Parathyroid adenoma (tissue), 2 donors: ENCODE measurements at regions not wholly inside any gene's neighbourhood (a gene's known extent, or its start where the extent isn't known, plus 50 kb on each side); places are given as distances from the start of the nearest gene placed in this dataset.

Source experiments
- H2AFZ ChIP-seq: fragments of 300-600 bp; sonication (generic); one replicate; pipeline ENCODE4 v1.7.0; 2017; ENCODE audit warnings: antibody characterized with exemption, mild to moderate bottlenecking
- H3K27ac ChIP-seq: fragments of 300-600 bp; sonication (generic); one replicate; pipeline ENCODE4 v1.7.0; 2017
- H3K27me3 ChIP-seq: fragments of 300-600 bp; sonication (generic); one replicate; pipeline ENCODE4 v1.7.0; 2017; ENCODE audit warnings: low read length; ENCODE audit not compliant: control insufficient read depth, insufficient read depth
- H3K36me3 ChIP-seq: fragments of 300-600 bp; sonication (generic); one replicate; pipeline ENCODE4 v1.7.0; 2017; ENCODE audit warnings: low read length; ENCODE audit not compliant: control insufficient read depth, insufficient read depth
- H3K4me1 ChIP-seq: fragments of 300-600 bp; sonication (generic); one replicate; pipeline ENCODE4 v1.7.0; 2017; ENCODE audit warnings: control low read depth
- H3K4me2 ChIP-seq: fragments of 300-600 bp; sonication (generic); one replicate; pipeline ENCODE4 v1.7.0; 2017; ENCODE audit warnings: low read length
- H3K4me3 ChIP-seq: fragments of 300-600 bp; sonication (generic); one replicate; pipeline ENCODE4 v1.7.0; 2017; ENCODE audit warnings: low read depth, low read length
- H3K79me2 ChIP-seq: fragments of 300-600 bp; sonication (generic); one replicate; pipeline ENCODE4 v1.7.0; 2017; ENCODE audit warnings: control low read depth
- H3K9ac ChIP-seq: fragments of 300-600 bp; sonication (generic); one replicate; pipeline ENCODE4 v1.7.0; 2017; ENCODE audit warnings: mild to moderate bottlenecking
- H3K9me3 ChIP-seq: fragments of 300-600 bp; sonication (generic); one replicate; pipeline ENCODE4 v1.7.0; 2017; ENCODE audit warnings: low read length; ENCODE audit not compliant: control insufficient read depth
- CTCF ChIP-seq: fragments of 300-600 bp; sonication (generic); IDR thresholded peaks from one replicate; pipeline ENCODE4 v1.7.0; 2017; ENCODE audit warnings: antibody characterized with exemption, mild to moderate bottlenecking
- donor health status: primary hyperparathyroidism.

GRCh38 chr20:62548471-62548870, 72.7 kb upstream of the GATA5 start:
- Histone ChIP-seq H3K9me3 (no peaks in the 10 kb centered on the region), H3K27me3 (peaks cover 3% of the 10 kb centered on the region), H3K9ac (no peak overlapping the region), H3K79me2 (no peaks in the 10 kb centered on the region), H3K27ac (no peak overlapping the region), H3K4me3 (no peak overlapping the region), H2AFZ (no peak overlapping the region), H3K4me1 (no peaks in the 10 kb centered on the region), H3K36me3 (no peaks in the 10 kb centered on the region), H3K4me2 (no peak overlapping the region)
- TF ChIP-seq CTCF: no peak

- H3K27ac ChIP-seq: no peak overlapping the region
- H3K4me1 ChIP-seq: no peaks in the 10 kb centered on the region
Measured at GRCh38 chr20:62549029-62549428, 73.2 kb upstream of the GATA5 start.

GRCh38 chr20:62549499-62550086, 73.8 kb upstream of the GATA5 start:
- no peaks in the 10 kb centered on the region for H3K9me3 ChIP-seq
- no peak overlapping the region for H3K4me2 ChIP-seq
- no peak overlapping the region for H3K9ac ChIP-seq
- H3K4me1 ChIP-seq: no peaks in the 10 kb centered on the region
- H3K79me2 ChIP-seq: no peaks in the 10 kb centered on the region
- no peak for TF ChIP-seq CTCF
- H2AFZ ChIP-seq: no peak overlapping the region
- no peak overlapping the region for H3K4me3 ChIP-seq
- H3K27ac ChIP-seq: no peak overlapping the region
- no peaks in the 10 kb centered on the region for H3K36me3 ChIP-seq
- peaks cover 3% of the 10 kb centered on the region for H3K27me3 ChIP-seq

More at GRCh38 chr20:62549029-62549428, 73.2 kb upstream of the GATA5 start:
- Histone ChIP-seq H2AFZ (no peak overlapping the region), H3K36me3 (no peaks in the 10 kb centered on the region), H3K9ac (no peak overlapping the region), H3K27me3 (peaks cover 3% of the 10 kb centered on the region), H3K9me3 (no peaks in the 10 kb centered on the region), H3K4me2 (no peak overlapping the region), H3K4me3 (no peak overlapping the region), H3K79me2 (no peaks in the 10 kb centered on the region)
- no peak for TF ChIP-seq CTCF

- no peak for TF ChIP-seq CTCF
- H3K4me1 ChIP-seq: no peaks in the 10 kb centered on the region
- no peaks in the 10 kb centered on the region for H3K79me2 ChIP-seq
- peaks cover 3% of the 10 kb centered on the region for H3K27me3 ChIP-seq
- H3K4me2 ChIP-seq: no peak overlapping the region
- H3K9me3 ChIP-seq: no peaks in the 10 kb centered on the region
- no peak overlapping the region for H3K4me3 ChIP-seq
- no peak overlapping the region for H2AFZ ChIP-seq
- H3K27ac ChIP-seq: no peak overlapping the region
- H3K9ac ChIP-seq: no peak overlapping the region
- H3K36me3 ChIP-seq: no peaks in the 10 kb centered on the region
Measured at GRCh38 chr20:62550087-62550632, 74.4 kb upstream of the GATA5 start.
